ENCODE measurements at regions not wholly inside any gene's neighbourhood (a gene's known extent, or its start where the extent isn't known, plus 50 kb on each side); places are given as distances from the start of the nearest gene placed in this dataset.
A peak's percentile ranks its signal among the peaks of the same experiment; 100 is the strongest.

- Histone ChIP-seq H3K27ac (ENCODE audit: insufficient read depth, low read length) (no peak overlapping the region), H3K4me3 (replicated peaks in 1 of 4; ENCODE audit: control extremely low read depth in 1 of 4, insufficient read depth in 1 of 4, low read depth in 3 of 4, low read length in 4 of 4) (no peak overlapping the region), H4K20me1 (ENCODE audit: control insufficient read depth, extremely low read depth, insufficient read depth, low read length) (no peaks in the 10 kb centered on the region), H3K4me2 (ENCODE audit: extremely low read depth, insufficient read depth, low read length) (no peak overlapping the region), H3K9me3 (ENCODE audit: control insufficient read depth, insufficient read depth, low read depth, low read length) (no peaks in the 10 kb centered on the region), H3K79me2 (ENCODE audit: control insufficient read depth, insufficient read depth, low read length) (no peaks in the 10 kb centered on the region), H3K36me3 (ENCODE audit: control insufficient read depth, insufficient read depth, low read length) (no peaks in the 10 kb centered on the region), H3K4me1 (ENCODE audit: control insufficient read depth, extremely low read depth, insufficient read depth, low read length) (no peaks in the 10 kb centered on the region), H2AFZ (ENCODE audit: low read length) (no peak overlapping the region), H3K27me3 (ENCODE audit: control insufficient read depth, insufficient read depth, low read length) (no peaks in the 10 kb centered on the region), H3K9ac (ENCODE audit: insufficient read depth, low read length) (no peak overlapping the region)
- DNase-seq (ENCODE audit: low read depth in 2 of 2): peak; percentile 13 to 49
- TF ChIP-seq, protein P1, sequence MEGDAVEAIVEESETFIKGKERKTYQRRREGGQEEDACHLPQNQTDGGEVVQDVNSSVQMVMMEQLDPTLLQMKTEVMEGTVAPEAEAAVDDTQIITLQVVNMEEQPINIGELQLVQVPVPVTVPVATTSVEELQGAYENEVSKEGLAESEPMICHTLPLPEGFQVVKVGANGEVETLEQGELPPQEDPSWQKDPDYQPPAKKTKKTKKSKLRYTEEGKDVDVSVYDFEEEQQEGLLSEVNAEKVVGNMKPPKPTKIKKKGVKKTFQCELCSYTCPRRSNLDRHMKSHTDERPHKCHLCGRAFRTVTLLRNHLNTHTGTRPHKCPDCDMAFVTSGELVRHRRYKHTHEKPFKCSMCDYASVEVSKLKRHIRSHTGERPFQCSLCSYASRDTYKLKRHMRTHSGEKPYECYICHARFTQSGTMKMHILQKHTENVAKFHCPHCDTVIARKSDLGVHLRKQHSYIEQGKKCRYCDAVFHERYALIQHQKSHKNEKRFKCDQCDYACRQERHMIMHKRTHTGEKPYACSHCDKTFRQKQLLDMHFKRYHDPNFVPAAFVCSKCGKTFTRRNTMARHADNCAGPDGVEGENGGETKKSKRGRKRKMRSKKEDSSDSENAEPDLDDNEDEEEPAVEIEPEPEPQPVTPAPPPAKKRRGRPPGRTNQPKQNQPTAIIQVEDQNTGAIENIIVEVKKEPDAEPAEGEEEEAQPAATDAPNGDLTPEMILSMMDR (conservative IDR thresholded peaks at IDR 0.05 in 1 of 2, IDR thresholded peaks at IDR 0.05 in 1 of 2; ENCODE audit: low read depth in 1 of 2, low read length in 2 of 2): peak; percentile 19 to 56
- TF ChIP-seq EZH2 (IDR thresholded peaks at IDR 0.05; ENCODE audit: low read length, missing control alignments): no peak
Observed at GRCh38 chr3:25910997-25911396, 121.1 kb downstream of the OXSM start.

- H3K4me3 ChIP-seq (replicated peaks in 1 of 4; ENCODE audit: control extremely low read depth in 1 of 4, insufficient read depth in 1 of 4, low read depth in 3 of 4, low read length in 4 of 4): no peak overlapping the region
- H3K4me2 ChIP-seq (ENCODE audit: extremely low read depth, insufficient read depth, low read length): no peak overlapping the region
- TF ChIP-seq EZH2 (IDR thresholded peaks at IDR 0.05; ENCODE audit: low read length, missing control alignments): no peak
- TF ChIP-seq, protein P1 (conservative IDR thresholded peaks at IDR 0.05 in 1 of 2, IDR thresholded peaks at IDR 0.05 in 1 of 2; ENCODE audit: low read depth in 1 of 2, low read length in 2 of 2): no peak
- H3K9me3 ChIP-seq (ENCODE audit: control insufficient read depth, insufficient read depth, low read depth, low read length): no peaks in the 10 kb centered on the region
- no peak for DNase-seq (ENCODE audit: low read depth in 2 of 2)
- H3K27ac ChIP-seq (ENCODE audit: insufficient read depth, low read length): no peak overlapping the region
- no peaks in the 10 kb centered on the region for H3K27me3 ChIP-seq (ENCODE audit: control insufficient read depth, insufficient read depth, low read length)
- H3K36me3 ChIP-seq (ENCODE audit: control insufficient read depth, insufficient read depth, low read length): no peaks in the 10 kb centered on the region
- no peaks in the 10 kb centered on the region for H3K79me2 ChIP-seq (ENCODE audit: control insufficient read depth, insufficient read depth, low read length)
- no peaks in the 10 kb centered on the region for H3K4me1 ChIP-seq (ENCODE audit: control insufficient read depth, extremely low read depth, insufficient read depth, low read length)
- H2AFZ ChIP-seq (ENCODE audit: low read length): no peak overlapping the region
- no peaks in the 10 kb centered on the region for H4K20me1 ChIP-seq (ENCODE audit: control insufficient read depth, extremely low read depth, insufficient read depth, low read length)
- no peak overlapping the region for H3K9ac ChIP-seq (ENCODE audit: insufficient read depth, low read length)
Observed at GRCh38 chr3:25911525-25912295, 121.8 kb downstream of the OXSM start.

DNA sequence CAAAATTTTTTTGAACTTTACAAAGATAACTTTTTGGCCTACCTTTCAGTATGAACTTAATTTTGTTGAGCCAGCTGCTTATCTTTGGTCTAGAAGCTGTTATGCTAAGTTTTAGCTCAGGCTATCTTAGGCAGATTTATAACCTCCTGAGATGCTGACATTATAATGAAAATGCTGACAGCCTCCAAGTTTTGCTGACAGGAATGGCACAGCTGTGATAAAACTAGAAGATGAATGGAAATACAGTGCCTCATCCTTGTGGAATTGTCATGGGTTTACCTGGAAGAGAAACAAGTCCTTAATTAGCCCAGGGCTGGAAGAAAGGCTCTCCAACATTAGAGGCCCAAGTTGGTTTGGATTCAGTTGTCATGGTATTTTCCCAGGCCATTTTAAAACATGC lies 123.3 kb downstream of the OXSM start:
- H3K36me3 ChIP-seq (ENCODE audit: control insufficient read depth, insufficient read depth, low read length): no peaks in the 10 kb centered on the region
- no peak overlapping the region for H3K4me3 ChIP-seq (replicated peaks in 1 of 4; ENCODE audit: control extremely low read depth in 1 of 4, insufficient read depth in 1 of 4, low read depth in 3 of 4, low read length in 4 of 4)
- H3K79me2 ChIP-seq (ENCODE audit: control insufficient read depth, insufficient read depth, low read length): no peaks in the 10 kb centered on the region
- H3K4me1 ChIP-seq (ENCODE audit: control insufficient read depth, extremely low read depth, insufficient read depth, low read length): no peaks in the 10 kb centered on the region
- no peak overlapping the region for H2AFZ ChIP-seq (ENCODE audit: low read length)
- DNase-seq (ENCODE audit: low read depth in 2 of 2): no peak
- H3K4me2 ChIP-seq (ENCODE audit: extremely low read depth, insufficient read depth, low read length): no peak overlapping the region
- no peak overlapping the region for H3K9ac ChIP-seq (ENCODE audit: insufficient read depth, low read length)
- H3K27ac ChIP-seq (ENCODE audit: insufficient read depth, low read length): no peak overlapping the region
- H3K27me3 ChIP-seq (ENCODE audit: control insufficient read depth, insufficient read depth, low read length): no peaks in the 10 kb centered on the region
- TF ChIP-seq EZH2 (IDR thresholded peaks at IDR 0.05; ENCODE audit: low read length, missing control alignments): no peak
- TF ChIP-seq, protein P1 (conservative IDR thresholded peaks at IDR 0.05 in 1 of 2, IDR thresholded peaks at IDR 0.05 in 1 of 2; ENCODE audit: low read depth in 1 of 2, low read length in 2 of 2): no peak
- H3K9me3 ChIP-seq (ENCODE audit: control insufficient read depth, insufficient read depth, low read depth, low read length): no peaks in the 10 kb centered on the region
- H4K20me1 ChIP-seq (ENCODE audit: control insufficient read depth, extremely low read depth, insufficient read depth, low read length): no peaks in the 10 kb centered on the region
